ENCODE measurements at regions not wholly inside any gene's neighbourhood (a gene's known extent, or its start where the extent isn't known, plus 50 kb on each side); places are given as distances from the start of the nearest gene placed in this dataset.

- Histone ChIP-seq H3K4me1 (ENCODE audit: control insufficient read depth, insufficient read depth, low read length) (no peaks in the 10 kb centered on the region), H3K36me3 (ENCODE audit: control insufficient read depth, insufficient read depth, low read length) (no peaks in the 10 kb centered on the region), H3K27ac (ENCODE audit: low read depth, low read length) (no peak overlapping the region), H3K27me3 (ENCODE audit: control insufficient read depth, insufficient read depth, low read length, poor library complexity, severe bottlenecking) (no peaks in the 10 kb centered on the region), H3K4me3 (ENCODE audit: low read length) (no peak overlapping the region), H3K9me3 (ENCODE audit: control insufficient read depth, low read length) (no peaks in the 10 kb centered on the region), H3K9ac (ENCODE audit: extremely low read depth, low read length, poor library complexity, severe bottlenecking) (no peak overlapping the region)
- Mint-ChIP-seq H3K36me3 (ENCODE audit: low read depth) (no peaks in the 10 kb centered on the region), H3K4me1 (peaks cover 7% of the 10 kb centered on the region), H3K27ac (no peak overlapping the region), H3K4me3 (no peak overlapping the region), H3K27me3 (ENCODE audit: insufficient read depth) (no peaks in the 10 kb centered on the region), H3K9me3 (no peaks in the 10 kb centered on the region)
- TF ChIP-seq, protein P1, sequence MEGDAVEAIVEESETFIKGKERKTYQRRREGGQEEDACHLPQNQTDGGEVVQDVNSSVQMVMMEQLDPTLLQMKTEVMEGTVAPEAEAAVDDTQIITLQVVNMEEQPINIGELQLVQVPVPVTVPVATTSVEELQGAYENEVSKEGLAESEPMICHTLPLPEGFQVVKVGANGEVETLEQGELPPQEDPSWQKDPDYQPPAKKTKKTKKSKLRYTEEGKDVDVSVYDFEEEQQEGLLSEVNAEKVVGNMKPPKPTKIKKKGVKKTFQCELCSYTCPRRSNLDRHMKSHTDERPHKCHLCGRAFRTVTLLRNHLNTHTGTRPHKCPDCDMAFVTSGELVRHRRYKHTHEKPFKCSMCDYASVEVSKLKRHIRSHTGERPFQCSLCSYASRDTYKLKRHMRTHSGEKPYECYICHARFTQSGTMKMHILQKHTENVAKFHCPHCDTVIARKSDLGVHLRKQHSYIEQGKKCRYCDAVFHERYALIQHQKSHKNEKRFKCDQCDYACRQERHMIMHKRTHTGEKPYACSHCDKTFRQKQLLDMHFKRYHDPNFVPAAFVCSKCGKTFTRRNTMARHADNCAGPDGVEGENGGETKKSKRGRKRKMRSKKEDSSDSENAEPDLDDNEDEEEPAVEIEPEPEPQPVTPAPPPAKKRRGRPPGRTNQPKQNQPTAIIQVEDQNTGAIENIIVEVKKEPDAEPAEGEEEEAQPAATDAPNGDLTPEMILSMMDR (conservative IDR thresholded peaks at IDR 0.05), result no peak
- DNase-seq, result peak; percentile 48
- 84 to 93% methylated on average over 7 to 11 of the region's 11 CpGs for WGBS, 2 experiments (ENCODE audit: insufficient coverage in 1 of 2, insufficient read length in 1 of 2)
Measured at GRCh38 chr6:11633741-11634509, 96.4 kb downstream of the TMEM170B start.

DNA sequence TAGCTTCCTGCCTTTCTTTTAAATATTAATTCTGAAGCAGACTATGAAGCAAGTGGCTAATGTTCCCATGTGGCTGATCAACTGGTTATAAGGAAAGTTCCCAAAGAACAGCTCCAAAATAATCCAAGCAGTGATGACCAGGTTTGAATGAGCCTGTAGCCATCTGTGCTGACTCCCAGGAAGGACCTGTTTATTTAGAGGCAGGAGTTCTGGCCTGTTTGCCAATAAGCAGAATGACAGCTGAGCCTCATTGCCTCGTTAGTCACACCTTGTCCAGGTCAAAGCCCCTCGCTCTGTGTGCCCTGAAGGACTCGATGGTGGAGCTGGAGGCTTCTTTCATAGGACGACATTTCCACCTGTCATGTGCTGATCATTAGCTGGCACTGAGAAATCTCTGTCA is 97.4 kb downstream of the TMEM170B start:
- H3K36me3 Mint-ChIP-seq (ENCODE audit: low read depth), result no peaks in the 10 kb centered on the region
- no peaks in the 10 kb centered on the region for H3K9me3 ChIP-seq (ENCODE audit: control insufficient read depth, low read length)
- no peaks in the 10 kb centered on the region for H3K4me1 ChIP-seq (ENCODE audit: control insufficient read depth, insufficient read depth, low read length)
- no peak overlapping the region for H3K27ac Mint-ChIP-seq
- H3K9me3 Mint-ChIP-seq, result no peaks in the 10 kb centered on the region
- no peaks in the 10 kb centered on the region for H3K27me3 ChIP-seq (ENCODE audit: control insufficient read depth, insufficient read depth, low read length, poor library complexity, severe bottlenecking)
- H3K36me3 ChIP-seq (ENCODE audit: control insufficient read depth, insufficient read depth, low read length), result no peaks in the 10 kb centered on the region
- H3K27ac ChIP-seq (ENCODE audit: low read depth, low read length), result no peak overlapping the region
- no peak overlapping the region for H3K4me3 Mint-ChIP-seq
- TF ChIP-seq, protein P1 (conservative IDR thresholded peaks at IDR 0.05), result no peak
- 92 to 95% methylated on average over 3 to 4 of the region's 4 CpGs for WGBS, 2 experiments (ENCODE audit: insufficient coverage in 1 of 2, insufficient read length in 1 of 2)
- H3K9ac ChIP-seq (ENCODE audit: extremely low read depth, low read length, poor library complexity, severe bottlenecking), result no peak overlapping the region
- H3K4me3 ChIP-seq (ENCODE audit: low read length), result no peak overlapping the region
- no peak for DNase-seq
- H3K27me3 Mint-ChIP-seq (ENCODE audit: insufficient read depth), result no peaks in the 10 kb centered on the region
- H3K4me1 Mint-ChIP-seq, result peaks cover 7% of the 10 kb centered on the region

DNA sequence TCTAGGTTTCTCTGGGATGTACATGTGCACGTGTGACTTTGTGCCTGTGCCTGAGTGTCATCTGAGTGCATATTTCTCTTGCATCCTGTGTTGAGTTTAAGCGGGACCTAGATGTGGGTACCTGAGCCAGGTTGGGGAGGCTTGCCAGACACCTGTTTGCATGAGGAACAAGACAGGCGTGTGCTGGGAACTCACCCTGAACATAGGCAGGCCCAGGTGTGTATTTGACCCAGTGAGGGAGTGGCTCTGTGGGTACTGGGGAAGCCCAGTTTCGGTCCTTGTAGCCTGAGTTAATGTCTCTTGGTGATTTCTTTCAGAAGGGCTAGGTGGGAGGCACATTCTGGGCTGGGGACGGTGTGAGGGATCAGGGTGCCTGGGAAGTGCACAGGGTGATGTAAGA is 98.6 kb downstream of the TMEM170B start:
- Mint-ChIP-seq H3K4me3 (no peak overlapping the region), H3K36me3 (ENCODE audit: low read depth) (no peaks in the 10 kb centered on the region), H3K27ac (no peak overlapping the region), H3K27me3 (ENCODE audit: insufficient read depth) (no peaks in the 10 kb centered on the region), H3K4me1 (peaks cover 7% of the 10 kb centered on the region), H3K9me3 (no peaks in the 10 kb centered on the region)
- no peaks in the 10 kb centered on the region for H3K9me3 ChIP-seq (ENCODE audit: control insufficient read depth, low read length)
- TF ChIP-seq, protein P1 (conservative IDR thresholded peaks at IDR 0.05), result no peak
- DNase-seq, result no peak
- H3K27me3 ChIP-seq (ENCODE audit: control insufficient read depth, insufficient read depth, low read length, poor library complexity, severe bottlenecking), result no peaks in the 10 kb centered on the region
- no peak overlapping the region for H3K27ac ChIP-seq (ENCODE audit: low read depth, low read length)
- H3K4me3 ChIP-seq (ENCODE audit: low read length), result no peak overlapping the region
- WGBS, 2 experiments (ENCODE audit: insufficient coverage in 1 of 2, insufficient read length in 1 of 2), result 93 to 95% methylated on average over 3 to 5 of the region's 5 CpGs
- no peaks in the 10 kb centered on the region for H3K4me1 ChIP-seq (ENCODE audit: control insufficient read depth, insufficient read depth, low read length)
- H3K36me3 ChIP-seq (ENCODE audit: control insufficient read depth, insufficient read depth, low read length), result no peaks in the 10 kb centered on the region
- no peak overlapping the region for H3K9ac ChIP-seq (ENCODE audit: extremely low read depth, low read length, poor library complexity, severe bottlenecking)
